BLaER1 treated with 17β-estradiol and CSF1 and Interleukin-3, amounts not matched to agents 10 nM and 100 nM (cell line): ENCODE measurements at regions not wholly inside any gene's neighbourhood (a gene's known extent, or its start where the extent isn't known, plus 50 kb on each side); places are given as distances from the start of the nearest gene placed in this dataset.

Experiments used
- H3K27ac ChIP-seq, 11 experiments: shearing (Covaris generic); formaldehyde crosslinking; 2 replicates each; pipeline ENCODE4 v1.8.1; 2022
- H3K27me3 ChIP-seq, 11 experiments: shearing (Covaris generic); formaldehyde crosslinking; 2 replicates each; pipeline ENCODE4 v1.8.1; 2022
- H3K36me3 ChIP-seq, 11 experiments: shearing (Covaris generic); formaldehyde crosslinking; 2 replicates each; pipeline ENCODE4 v1.8.1; 2022
- H3K4me1 ChIP-seq, 10 experiments: shearing (Covaris generic); formaldehyde crosslinking; 2 replicates each; pipeline ENCODE4 v1.8.1; 2022
- H3K4me2 ChIP-seq, 11 experiments: shearing (Covaris generic); formaldehyde crosslinking; 2 replicates each; pipeline ENCODE4 v1.8.1; 2022
- H3K4me3 ChIP-seq, 10 experiments: shearing (Covaris generic); formaldehyde crosslinking; 2 replicates each; pipeline ENCODE4 v1.8.1; 2022
- H3K9ac ChIP-seq, 11 experiments: shearing (Covaris generic); formaldehyde crosslinking; 2 replicates each; pipeline ENCODE4 v1.8.1; 2022
- H3K9me3 ChIP-seq, 11 experiments: shearing (Covaris generic); formaldehyde crosslinking; replicated peaks in 1 of 11; 2 replicates each; pipeline ENCODE4 v1.8.1; 2022
- H4K20me1 ChIP-seq, 11 experiments: shearing (Covaris generic); formaldehyde crosslinking; 2 replicates each; pipeline ENCODE4 v1.8.1; 2022
- Cebpa-rat ChIP-seq, 11 experiments: shearing (Covaris generic); IDR thresholded peaks; 2 replicates each; pipeline ENCODE4 v1.8.1; 2022

DNA sequence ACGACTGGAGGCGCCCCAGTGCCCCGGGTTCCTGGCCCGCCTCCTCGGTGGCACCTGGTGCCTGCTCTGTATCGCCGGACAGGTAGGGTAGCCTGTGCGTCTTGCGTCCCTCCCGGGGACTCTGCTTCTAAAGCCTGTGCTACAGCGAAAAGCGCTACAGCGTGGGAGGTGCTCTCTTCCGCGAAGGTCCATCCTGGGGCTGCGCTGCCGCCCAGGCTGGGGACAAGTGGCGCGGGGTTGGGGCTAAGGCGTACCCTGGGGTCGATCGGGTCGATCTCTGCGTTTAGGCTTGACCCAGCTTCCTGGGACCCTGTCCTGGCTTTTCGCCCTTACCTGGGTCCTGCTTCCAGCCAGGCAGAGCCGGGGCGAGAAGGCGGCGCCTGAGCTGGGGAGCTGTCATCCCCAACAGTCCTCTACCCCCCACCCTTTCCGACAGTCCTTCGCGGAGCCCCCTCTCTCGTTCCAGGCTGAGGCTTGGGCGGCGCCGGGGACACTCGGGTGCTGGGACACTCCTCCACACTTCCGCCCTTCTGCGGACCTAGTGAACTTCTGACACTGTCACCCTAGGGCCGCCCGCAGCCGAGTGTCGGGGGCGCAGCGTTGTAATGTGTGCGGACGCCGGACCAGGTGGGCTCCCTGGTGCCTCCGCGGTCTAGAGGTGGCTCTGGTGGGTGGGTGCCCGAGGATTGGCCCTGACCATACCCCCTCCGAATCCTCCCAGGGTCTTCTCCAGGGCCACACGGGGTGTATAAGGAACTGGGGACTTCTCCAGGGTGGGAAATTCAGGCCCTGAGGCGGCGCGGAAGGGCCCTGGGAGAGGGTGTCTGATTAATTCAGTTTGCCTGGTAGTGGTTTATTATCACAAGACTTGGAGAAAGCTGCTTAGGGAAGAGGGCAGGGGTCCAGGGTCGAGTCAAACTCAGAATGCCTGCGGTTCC, 328.2 kb downstream of the SH3GL2 start:
- no peak for TF ChIP-seq Cebpa-rat (IDR thresholded peaks at IDR 0.05)
- no peaks in the 10 kb centered on the region for H4K20me1 ChIP-seq
- no peaks in the 10 kb centered on the region for H3K36me3 ChIP-seq
- no peak overlapping the region for H3K4me2 ChIP-seq
- no peaks in the 10 kb centered on the region for H3K27me3 ChIP-seq
- H3K9me3 ChIP-seq = peaks cover 21 to 34% (median 32%) of the 10 kb centered on the region in 11 experiments
- no peaks in the 10 kb centered on the region for H3K4me1 ChIP-seq
- no peak overlapping the region for H3K9ac ChIP-seq
- H3K27ac ChIP-seq = no peak overlapping the region
- no peak overlapping the region for H3K4me3 ChIP-seq

DNA sequence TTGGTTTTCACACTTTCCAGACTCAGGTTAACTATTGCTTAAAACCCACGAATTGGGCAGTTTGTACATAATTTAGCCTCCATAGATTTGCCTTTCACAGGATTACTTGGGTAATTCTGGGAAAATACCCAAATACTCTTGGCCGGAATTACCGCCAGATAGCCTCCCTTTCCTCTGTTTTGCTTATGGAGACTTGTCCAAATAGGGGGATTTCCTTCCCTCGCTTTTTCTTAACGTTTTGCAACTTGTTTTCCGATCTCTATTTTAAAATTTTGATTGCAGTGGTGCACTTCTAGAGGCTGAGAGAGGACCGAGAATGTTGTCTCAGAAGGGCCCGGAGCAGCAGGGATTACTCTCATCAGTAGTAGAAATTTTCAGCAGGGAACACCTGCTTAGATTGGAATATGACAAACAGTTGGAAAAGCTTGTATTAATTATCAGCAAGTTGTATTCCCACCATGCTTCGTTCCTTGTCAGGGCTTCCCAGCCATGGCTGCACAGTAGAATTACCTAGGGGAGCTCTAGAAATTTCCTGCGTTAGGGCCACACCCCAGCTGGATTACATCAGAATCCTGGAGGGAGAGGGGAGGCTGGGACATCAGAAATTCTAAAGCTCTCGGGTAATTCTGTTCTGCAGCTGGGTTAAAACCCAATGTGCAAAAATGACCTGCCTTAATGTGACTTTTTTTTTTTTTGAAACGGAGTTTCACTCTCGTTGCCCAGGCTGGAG, 329.1 kb downstream of the SH3GL2 start:
- Histone ChIP-seq H3K4me2 (no peak overlapping the region), H3K4me3 (no peak overlapping the region), H3K9ac (no peak overlapping the region), H3K9me3 (peaks cover 21 to 34% (median 32%) of the 10 kb centered on the region in 11 experiments), H3K4me1 (no peaks in the 10 kb centered on the region), H3K27ac (no peak overlapping the region), H3K27me3 (no peaks in the 10 kb centered on the region), H3K36me3 (no peaks in the 10 kb centered on the region), H4K20me1 (no peaks in the 10 kb centered on the region)
- no peak for TF ChIP-seq Cebpa-rat (IDR thresholded peaks at IDR 0.05)

DNA sequence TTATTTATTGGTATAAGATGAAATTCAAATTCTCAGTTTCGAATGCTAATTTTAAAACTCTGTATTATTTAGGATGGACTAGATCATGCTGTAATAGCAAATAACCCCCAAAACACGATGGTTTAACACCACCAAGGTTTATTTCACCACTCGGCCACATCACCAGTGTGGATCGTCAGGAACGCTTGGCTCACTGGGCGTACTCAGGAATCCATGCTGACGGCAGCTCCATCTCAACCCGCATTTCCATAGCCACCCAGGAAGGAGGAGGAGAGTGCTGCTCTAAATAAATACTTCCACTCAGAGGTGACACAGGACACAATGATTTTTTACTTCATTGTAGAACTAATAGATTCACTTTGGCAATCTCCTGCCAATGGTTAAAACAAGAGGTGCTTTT, 347.4 kb downstream of the SH3GL2 start:
- TF ChIP-seq Cebpa-rat (IDR thresholded peaks at IDR 0.05) = no peak
- no peaks in the 10 kb centered on the region for H4K20me1 ChIP-seq
- H3K9ac ChIP-seq = no peak overlapping the region
- H3K9me3 ChIP-seq = no peaks in the 10 kb centered on the region
- H3K27me3 ChIP-seq = no peaks in the 10 kb centered on the region
- no peak overlapping the region for H3K4me3 ChIP-seq
- H3K4me2 ChIP-seq = no peak overlapping the region
- H3K36me3 ChIP-seq = no peaks in the 10 kb centered on the region
- H3K4me1 ChIP-seq = peaks cover 0 to 14% (median 0%) of the 10 kb centered on the region in 10 experiments; a peak in 3 of 20 replicates
- no peak overlapping the region for H3K27ac ChIP-seq

DNA sequence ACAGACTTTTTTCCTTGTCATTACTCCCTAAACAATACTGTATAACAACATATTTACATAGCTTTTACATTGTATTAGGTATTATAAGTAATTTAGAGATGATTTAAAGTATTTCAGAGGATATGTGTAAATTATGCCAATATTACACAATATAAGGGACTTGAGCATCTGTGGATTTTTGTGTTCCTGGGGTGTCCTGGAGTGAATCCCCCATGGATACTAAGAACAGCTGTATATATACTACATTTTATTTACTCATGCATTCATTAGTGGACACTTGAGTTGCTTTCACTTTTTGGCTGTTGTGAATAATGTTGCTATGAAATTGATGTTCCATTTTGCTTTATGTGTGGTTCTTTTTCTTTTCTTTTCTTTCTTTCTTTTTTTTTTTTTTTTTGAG, 348.8 kb downstream of the SH3GL2 start:
- peaks cover 0 to 14% (median 0%) of the 10 kb centered on the region in 10 experiments; a peak in 3 of 20 replicates for H3K4me1 ChIP-seq
- no peaks in the 10 kb centered on the region for H4K20me1 ChIP-seq
- no peaks in the 10 kb centered on the region for H3K27me3 ChIP-seq
- H3K4me3 ChIP-seq = no peak overlapping the region
- H3K4me2 ChIP-seq = no peak overlapping the region
- H3K9me3 ChIP-seq = no peaks in the 10 kb centered on the region
- H3K27ac ChIP-seq = no peak overlapping the region
- no peaks in the 10 kb centered on the region for H3K36me3 ChIP-seq
- no peak overlapping the region for H3K9ac ChIP-seq
- TF ChIP-seq Cebpa-rat (IDR thresholded peaks at IDR 0.05) = no peak

DNA sequence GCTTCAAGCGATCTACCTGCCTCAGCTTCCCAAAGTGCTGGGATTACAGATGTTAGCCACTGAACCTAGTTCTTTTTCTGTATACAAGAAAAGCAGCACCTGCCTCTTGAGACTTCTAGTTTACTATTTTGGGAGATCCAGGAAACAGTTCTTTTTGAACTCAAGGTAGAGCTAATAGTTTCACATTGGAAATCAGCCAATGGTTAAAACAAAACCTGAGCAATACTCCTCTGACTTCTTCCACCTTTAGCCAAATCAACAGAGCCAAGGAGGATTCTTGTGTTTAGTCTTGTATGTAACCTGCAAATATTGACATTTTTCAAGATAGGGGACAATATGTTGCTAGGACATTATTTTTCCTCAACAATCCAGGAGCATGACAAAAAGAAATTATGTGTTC, 349.4 kb downstream of the SH3GL2 start:
- no peak overlapping the region for H3K27ac ChIP-seq
- no peak overlapping the region for H3K9ac ChIP-seq
- H3K9me3 ChIP-seq = no peaks in the 10 kb centered on the region
- no peaks in the 10 kb centered on the region for H3K36me3 ChIP-seq
- H3K4me1 ChIP-seq = peaks cover 0 to 14% (median 0%) of the 10 kb centered on the region in 10 experiments; a peak in 3 of 20 replicates
- TF ChIP-seq Cebpa-rat (IDR thresholded peaks at IDR 0.05) = no peak
- H3K4me3 ChIP-seq = no peak overlapping the region
- H3K27me3 ChIP-seq = no peaks in the 10 kb centered on the region
- H4K20me1 ChIP-seq = no peaks in the 10 kb centered on the region
- 0 out of 22 replicates have a peak overlapping the region, but pooled peaks of 1 of the 11 experiments have one; percentile 24 for H3K4me2 ChIP-seq

DNA sequence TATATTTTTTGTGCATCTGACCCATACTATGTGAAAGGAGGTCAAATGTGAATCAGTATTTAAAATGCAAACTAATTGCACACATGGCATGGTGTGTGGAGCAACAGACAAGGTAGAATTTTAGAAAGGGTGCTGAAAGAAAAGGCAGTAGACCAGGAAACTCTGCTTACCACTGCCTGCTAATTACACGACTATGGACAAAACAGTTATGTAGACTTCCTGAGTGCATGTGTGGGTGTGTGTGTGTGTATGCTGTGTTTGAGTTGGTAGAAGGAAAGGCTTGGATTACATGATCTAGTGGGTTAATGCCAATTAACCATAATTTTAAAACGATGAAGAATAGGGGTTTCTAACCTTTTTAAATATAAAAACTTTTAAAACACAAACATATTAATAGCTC, 349.9 kb downstream of the SH3GL2 start:
- peaks cover 0 to 17% (median 0%) of the 10 kb centered on the region in 10 experiments; a peak in 5 of 20 replicates for H3K4me1 ChIP-seq
- 0 out of 22 replicates have a peak overlapping the region, but pooled peaks of 2 of the 11 experiments have one; percentile 5 to 24 for H3K4me2 ChIP-seq
- no peak overlapping the region for H3K9ac ChIP-seq
- no peaks in the 10 kb centered on the region for H3K9me3 ChIP-seq
- no peak overlapping the region for H3K4me3 ChIP-seq
- no peaks in the 10 kb centered on the region for H3K27me3 ChIP-seq
- TF ChIP-seq Cebpa-rat (IDR thresholded peaks at IDR 0.05) = no peak
- H3K36me3 ChIP-seq = no peaks in the 10 kb centered on the region
- H3K27ac ChIP-seq = no peak overlapping the region
- no peaks in the 10 kb centered on the region for H4K20me1 ChIP-seq

DNA sequence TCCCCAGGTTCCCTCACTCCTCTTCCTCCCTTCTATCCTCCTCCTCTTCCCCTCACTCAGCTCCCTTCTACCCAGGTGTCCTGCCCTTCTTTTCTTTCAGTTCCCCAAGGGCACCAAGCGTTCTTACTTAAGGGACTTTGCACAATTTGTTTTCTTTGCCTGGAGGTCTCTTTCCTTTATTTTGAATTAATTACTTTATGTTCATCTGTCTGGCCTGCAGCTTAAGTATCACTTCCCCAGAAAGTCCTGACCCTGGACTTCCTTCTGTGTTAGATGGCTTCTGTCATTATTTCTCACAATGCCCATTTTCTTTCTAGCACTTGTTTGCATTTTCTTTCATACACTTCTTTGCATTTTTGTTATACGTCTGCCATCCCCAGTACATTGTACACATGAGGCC, 350.6 kb downstream of the SH3GL2 start:
- no peaks in the 10 kb centered on the region for H3K36me3 ChIP-seq
- no peak overlapping the region for H3K4me2 ChIP-seq
- H3K4me1 ChIP-seq = peaks cover 0 to 25% (median 0%) of the 10 kb centered on the region in 10 experiments; a peak in 5 of 20 replicates
- no peak overlapping the region for H3K9ac ChIP-seq
- no peaks in the 10 kb centered on the region for H3K27me3 ChIP-seq
- no peaks in the 10 kb centered on the region for H4K20me1 ChIP-seq
- H3K4me3 ChIP-seq = no peak overlapping the region
- no peak for TF ChIP-seq Cebpa-rat (IDR thresholded peaks at IDR 0.05)
- H3K27ac ChIP-seq = no peak overlapping the region
- no peaks in the 10 kb centered on the region for H3K9me3 ChIP-seq

DNA sequence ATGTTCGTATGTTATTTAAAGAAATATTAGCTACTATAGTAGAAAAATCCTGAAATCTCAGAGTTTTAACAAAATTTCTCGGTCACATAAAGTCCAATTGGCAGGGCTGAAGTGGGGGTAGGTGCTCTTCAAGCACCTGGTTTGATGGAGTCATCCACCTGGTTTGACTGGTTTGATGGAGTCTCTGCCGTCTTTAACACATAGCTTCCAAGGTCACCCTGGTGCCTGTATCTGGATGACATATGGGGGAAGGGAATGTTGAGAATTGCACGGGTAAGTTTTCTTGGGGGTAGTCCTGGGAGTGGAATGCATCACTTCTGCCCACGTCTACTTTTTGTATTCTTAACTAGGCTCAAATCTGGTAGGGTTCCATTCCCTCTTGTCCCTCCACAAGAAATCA, 351.2 kb downstream of the SH3GL2 start:
- Histone ChIP-seq H3K4me1 (peaks cover 0 to 25% (median 0%) of the 10 kb centered on the region in 10 experiments; a peak in 5 of 20 replicates), H4K20me1 (no peaks in the 10 kb centered on the region), H3K4me2 (no peak overlapping the region), H3K4me3 (no peak overlapping the region), H3K9ac (no peak overlapping the region), H3K27ac (no peak overlapping the region), H3K27me3 (no peaks in the 10 kb centered on the region), H3K9me3 (no peaks in the 10 kb centered on the region), H3K36me3 (no peaks in the 10 kb centered on the region)
- no peak for TF ChIP-seq Cebpa-rat (IDR thresholded peaks at IDR 0.05)

DNA sequence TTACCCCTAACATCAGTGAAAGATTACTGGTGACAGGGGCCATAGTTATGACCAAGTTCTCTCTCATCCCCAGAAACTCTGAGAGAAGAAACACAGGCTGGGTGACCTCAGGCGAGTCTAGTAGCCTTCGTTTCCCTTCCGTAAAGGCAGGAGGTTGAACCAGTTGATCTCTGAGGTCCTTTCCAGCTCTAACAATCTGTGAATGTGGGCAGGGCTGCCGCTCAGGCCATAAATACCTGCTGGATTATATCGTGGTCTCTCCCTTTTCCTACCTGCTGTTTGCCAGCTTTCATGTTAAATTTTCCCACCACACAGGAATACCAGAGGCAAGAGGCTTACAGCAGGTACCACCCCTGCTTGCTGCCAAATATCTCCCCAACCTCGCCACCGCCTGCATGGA, 357.5 kb downstream of the SH3GL2 start:
- TF ChIP-seq Cebpa-rat (IDR thresholded peaks at IDR 0.05) = no peak

More for the DNA sequence above, 357.5 kb downstream of the SH3GL2 start:
- Histone ChIP-seq H3K4me1 (peaks cover 0 to 11% (median 0%) of the 10 kb centered on the region in 10 experiments; a peak in 5 of 20 replicates), H4K20me1 (no peaks in the 10 kb centered on the region), H3K36me3 (no peaks in the 10 kb centered on the region), H3K4me2 (no peak overlapping the region), H3K4me3 (no peak overlapping the region), H3K27ac (no peak overlapping the region), H3K9ac (no peak overlapping the region), H3K9me3 (no peaks in the 10 kb centered on the region), H3K27me3 (no peaks in the 10 kb centered on the region)
